ENCODE measurements at regions not wholly inside any gene's neighbourhood (a gene's known extent, or its start where the extent isn't known, plus 50 kb on each side); places are given as distances from the start of the nearest gene placed in this dataset.

- TF ChIP-seq, protein P1, sequence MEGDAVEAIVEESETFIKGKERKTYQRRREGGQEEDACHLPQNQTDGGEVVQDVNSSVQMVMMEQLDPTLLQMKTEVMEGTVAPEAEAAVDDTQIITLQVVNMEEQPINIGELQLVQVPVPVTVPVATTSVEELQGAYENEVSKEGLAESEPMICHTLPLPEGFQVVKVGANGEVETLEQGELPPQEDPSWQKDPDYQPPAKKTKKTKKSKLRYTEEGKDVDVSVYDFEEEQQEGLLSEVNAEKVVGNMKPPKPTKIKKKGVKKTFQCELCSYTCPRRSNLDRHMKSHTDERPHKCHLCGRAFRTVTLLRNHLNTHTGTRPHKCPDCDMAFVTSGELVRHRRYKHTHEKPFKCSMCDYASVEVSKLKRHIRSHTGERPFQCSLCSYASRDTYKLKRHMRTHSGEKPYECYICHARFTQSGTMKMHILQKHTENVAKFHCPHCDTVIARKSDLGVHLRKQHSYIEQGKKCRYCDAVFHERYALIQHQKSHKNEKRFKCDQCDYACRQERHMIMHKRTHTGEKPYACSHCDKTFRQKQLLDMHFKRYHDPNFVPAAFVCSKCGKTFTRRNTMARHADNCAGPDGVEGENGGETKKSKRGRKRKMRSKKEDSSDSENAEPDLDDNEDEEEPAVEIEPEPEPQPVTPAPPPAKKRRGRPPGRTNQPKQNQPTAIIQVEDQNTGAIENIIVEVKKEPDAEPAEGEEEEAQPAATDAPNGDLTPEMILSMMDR (IDR thresholded peaks at IDR 0.05): no peak
- TF ChIP-seq EP300 (IDR thresholded peaks at IDR 0.05) (no peak), POLR2A (IDR thresholded peaks at IDR 0.05) (no peak)
Observed at GRCh38 chr13:55245005-55245644, 1895.6 kb upstream of the PRR20A start.

All from tibial nerve (tissue), 4 donors.